ENCODE measurements at regions not wholly inside any gene's neighbourhood (a gene's known extent, or its start where the extent isn't known, plus 50 kb on each side); places are given as distances from the start of the nearest gene placed in this dataset.

DNA sequence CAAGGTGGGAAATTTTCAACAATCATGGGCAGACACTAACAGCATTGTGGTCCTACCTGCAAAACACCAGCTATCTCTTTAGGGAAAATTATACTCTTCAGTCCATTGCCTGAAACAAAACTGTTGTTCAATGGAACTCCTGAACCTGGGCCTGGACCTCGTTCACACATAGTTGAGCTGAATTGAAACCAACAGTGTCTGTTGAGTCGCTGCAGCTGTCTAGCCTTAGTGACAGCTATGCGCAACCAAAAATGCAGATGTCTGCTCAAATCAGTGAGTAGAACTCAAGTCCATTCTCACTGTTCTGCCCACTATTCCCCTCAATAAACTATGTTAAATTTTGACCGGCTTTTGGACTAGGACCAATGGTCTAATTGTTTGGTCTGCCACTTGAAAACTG is 286.2 kb downstream of the TFAP2A start:
- Histone ChIP-seq H3K27ac (ENCODE audit: low read length) (no peak overlapping the region), H3K36me3 (ENCODE audit: control insufficient read depth, insufficient read depth, low read length) (no peaks in the 10 kb centered on the region), H3K4me1 (ENCODE audit: control insufficient read depth, insufficient read depth, low read length) (no peaks in the 10 kb centered on the region), H3K4me3 (ENCODE audit: low read length) (no peak overlapping the region), H3K27me3 (ENCODE audit: control insufficient read depth, insufficient read depth, low read length) (no peaks in the 10 kb centered on the region), H3K9me3 (ENCODE audit: control insufficient read depth, low read depth, low read length) (no peaks in the 10 kb centered on the region)
- DNase-seq = no peak
- no CpG with 5 or more reads among the region's 4 CpGs for WGBS (ENCODE audit: insufficient coverage, low lambda C conversion rate)

DNA sequence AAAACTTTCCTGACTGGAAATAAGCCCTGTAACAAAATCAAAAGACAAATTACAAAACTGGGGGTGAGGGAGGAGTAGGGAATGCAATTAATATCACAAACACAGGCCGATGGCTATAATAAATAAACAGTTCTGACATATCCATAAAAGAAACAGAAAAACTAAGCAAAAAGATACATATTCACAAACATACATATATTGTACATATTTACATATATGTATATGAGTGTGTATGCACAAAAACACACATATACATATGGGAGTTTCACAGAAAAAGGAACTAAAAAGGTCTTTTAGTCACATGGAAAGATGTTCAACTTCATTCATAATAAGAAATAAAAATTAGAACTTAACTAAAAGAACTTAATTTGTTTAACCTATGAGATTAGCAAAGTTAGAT is 292.7 kb downstream of the TFAP2A start:
- no peak overlapping the region for H3K4me3 ChIP-seq (ENCODE audit: low read length)
- no peaks in the 10 kb centered on the region for H3K27me3 ChIP-seq (ENCODE audit: control insufficient read depth, insufficient read depth, low read length)
- 50% methylated on average over 1 of the region's 1 CpG for WGBS (ENCODE audit: insufficient coverage, low lambda C conversion rate)
- H3K36me3 ChIP-seq (ENCODE audit: control insufficient read depth, insufficient read depth, low read length) = no peaks in the 10 kb centered on the region
- H3K9me3 ChIP-seq (ENCODE audit: control insufficient read depth, low read depth, low read length) = no peaks in the 10 kb centered on the region
- H3K4me1 ChIP-seq (ENCODE audit: control insufficient read depth, insufficient read depth, low read length) = no peaks in the 10 kb centered on the region
- H3K27ac ChIP-seq (ENCODE audit: low read length) = no peak overlapping the region
- DNase-seq = no peak

GRCh38 chr6:10112871-10113549 is 301.9 kb downstream of the TFAP2A start:
- 20% methylated on average over 1 of the region's 28 CpGs for WGBS (ENCODE audit: insufficient coverage, low lambda C conversion rate)
- Histone ChIP-seq H3K27me3 (ENCODE audit: control insufficient read depth, insufficient read depth, low read length) (peaks cover 21% of the 10 kb centered on the region), H3K4me1 (ENCODE audit: control insufficient read depth, insufficient read depth, low read length) (no peaks in the 10 kb centered on the region), H3K27ac (ENCODE audit: low read length) (no peak overlapping the region), H3K36me3 (ENCODE audit: control insufficient read depth, insufficient read depth, low read length) (no peaks in the 10 kb centered on the region), H3K9me3 (ENCODE audit: control insufficient read depth, low read depth, low read length) (no peaks in the 10 kb centered on the region), H3K4me3 (ENCODE audit: low read length) (no peak overlapping the region)
- no peak for DNase-seq

DNA sequence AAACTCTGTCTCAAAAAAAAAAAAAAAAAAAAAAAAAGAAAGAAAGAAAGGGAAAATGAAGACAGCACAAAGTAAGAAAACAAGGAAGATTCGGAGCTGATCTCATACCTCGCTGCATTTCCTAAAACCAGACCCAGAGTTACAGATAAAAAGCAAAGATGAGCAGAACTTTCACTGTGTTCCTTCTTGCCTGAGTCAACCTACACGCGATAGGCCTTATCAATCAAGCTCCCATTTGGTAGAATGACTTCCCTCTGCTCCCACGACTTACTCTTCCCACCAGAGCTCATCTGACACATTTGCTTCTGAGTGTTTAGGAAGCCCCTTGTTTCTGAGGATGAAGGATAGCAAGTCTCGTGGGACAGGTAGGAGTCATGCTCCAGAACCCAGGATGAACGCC is 302.9 kb downstream of the TFAP2A start:
- Histone ChIP-seq H3K27me3 (ENCODE audit: control insufficient read depth, insufficient read depth, low read length) (peaks cover 21% of the 10 kb centered on the region), H3K27ac (ENCODE audit: low read length) (no peak overlapping the region), H3K36me3 (ENCODE audit: control insufficient read depth, insufficient read depth, low read length) (no peaks in the 10 kb centered on the region), H3K4me3 (ENCODE audit: low read length) (no peak overlapping the region), H3K4me1 (ENCODE audit: control insufficient read depth, insufficient read depth, low read length) (no peaks in the 10 kb centered on the region), H3K9me3 (ENCODE audit: control insufficient read depth, low read depth, low read length) (no peaks in the 10 kb centered on the region)
- WGBS (ENCODE audit: insufficient coverage, low lambda C conversion rate) = 100% methylated on average over 2 of the region's 7 CpGs
- no peak for DNase-seq

DNA sequence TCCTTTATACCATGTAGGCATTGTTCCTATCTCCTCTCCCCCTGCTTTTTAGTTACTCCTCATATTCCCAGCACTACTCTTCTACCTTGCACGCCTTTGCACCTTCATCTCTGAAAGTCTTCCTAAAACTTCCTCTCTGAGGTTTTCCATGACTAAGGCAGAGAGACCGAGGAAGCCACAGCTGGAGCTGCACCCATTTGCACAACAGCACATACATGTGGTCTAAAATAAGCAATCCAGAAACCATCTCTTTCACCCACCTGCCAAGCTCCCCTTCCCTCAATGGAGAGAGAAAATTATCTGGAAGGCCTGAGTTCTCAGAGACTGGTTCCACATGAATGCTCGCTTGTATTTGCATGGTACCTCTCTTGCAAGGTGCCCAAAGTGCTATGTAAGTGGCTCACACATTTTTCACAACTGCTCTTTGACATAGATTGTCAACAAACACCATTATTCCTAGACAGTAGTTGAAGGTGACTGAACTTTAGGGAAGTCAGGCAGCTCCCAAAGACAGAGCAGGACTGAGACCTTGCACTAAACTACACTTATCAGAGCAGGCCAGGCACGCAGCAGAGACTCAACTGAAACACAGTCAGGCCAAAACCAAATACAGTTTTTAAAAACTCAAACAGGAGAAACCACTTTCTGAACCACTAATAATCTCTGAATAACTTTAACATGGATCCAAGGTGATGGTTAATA is 313.2 kb downstream of the TFAP2A start:
- H3K36me3 ChIP-seq (ENCODE audit: control insufficient read depth, insufficient read depth, low read length) = no peaks in the 10 kb centered on the region
- no peaks in the 10 kb centered on the region for H3K27me3 ChIP-seq (ENCODE audit: control insufficient read depth, insufficient read depth, low read length)
- DNase-seq = no peak
- no peaks in the 10 kb centered on the region for H3K4me1 ChIP-seq (ENCODE audit: control insufficient read depth, insufficient read depth, low read length)
- no peaks in the 10 kb centered on the region for H3K9me3 ChIP-seq (ENCODE audit: control insufficient read depth, low read depth, low read length)
- H3K4me3 ChIP-seq (ENCODE audit: low read length) = no peak overlapping the region
- H3K27ac ChIP-seq (ENCODE audit: low read length) = no peak overlapping the region
- WGBS (ENCODE audit: insufficient coverage, low lambda C conversion rate) = 100% methylated on average over 1 of the region's 4 CpGs

GRCh38 chr6:10099529-10100140 is 315.2 kb downstream of the TFAP2A start:
- Histone ChIP-seq H3K27ac (ENCODE audit: low read length) (no peak overlapping the region), H3K4me3 (ENCODE audit: low read length) (no peak overlapping the region)

DNA sequence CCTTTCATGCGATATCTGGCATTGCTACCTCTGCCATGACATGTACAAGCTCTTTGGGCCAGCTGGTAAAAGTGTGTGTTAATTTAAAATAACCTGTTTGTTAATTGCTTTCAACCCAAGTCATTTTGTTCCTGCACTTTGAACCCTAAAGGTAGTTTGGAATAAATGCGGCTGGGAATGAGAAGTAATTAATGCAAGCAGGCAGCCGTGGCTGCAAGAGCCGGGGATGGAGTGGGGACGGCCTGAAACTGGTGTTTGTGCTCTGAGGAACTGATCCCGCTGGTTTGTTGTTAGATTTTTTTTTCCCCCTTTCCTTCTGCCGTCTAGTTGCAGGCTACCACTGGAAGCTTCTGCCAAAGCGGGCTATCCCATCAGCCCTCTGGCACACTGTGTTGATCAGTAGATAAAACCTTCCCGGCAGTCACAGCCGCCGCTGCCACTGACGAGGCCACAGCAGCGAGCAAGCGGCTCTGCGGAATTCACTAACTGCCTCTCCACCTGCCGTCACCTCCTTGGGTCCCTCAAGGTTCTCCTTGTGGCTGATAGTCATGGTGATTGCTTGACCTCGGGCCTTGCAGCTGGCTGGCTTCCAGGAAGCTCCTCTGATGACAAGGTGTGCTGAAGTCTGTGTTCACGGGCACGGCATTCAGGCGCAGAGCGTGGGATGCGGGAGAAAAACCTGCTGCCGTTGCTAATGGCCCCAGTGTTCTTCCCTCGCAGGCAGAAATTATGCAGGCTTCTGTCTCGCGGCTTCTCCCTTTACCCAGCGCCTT is 315.9 kb downstream of the TFAP2A start:
- whole genome bisulfite sequencing (ENCODE audit: insufficient coverage, low lambda C conversion rate) = no CpG with 5 or more reads among the region's 27 CpGs
- peak in 1 of 2 donors; percentile 5 for DNase-seq
- no peaks in the 10 kb centered on the region for H3K4me1 ChIP-seq (ENCODE audit: control insufficient read depth, insufficient read depth, low read length)
- no peaks in the 10 kb centered on the region for H3K27me3 ChIP-seq (ENCODE audit: control insufficient read depth, insufficient read depth, low read length)
- no peaks in the 10 kb centered on the region for H3K9me3 ChIP-seq (ENCODE audit: control insufficient read depth, low read depth, low read length)
- no peak overlapping the region for H3K4me3 ChIP-seq (ENCODE audit: low read length)
- no peaks in the 10 kb centered on the region for H3K36me3 ChIP-seq (ENCODE audit: control insufficient read depth, insufficient read depth, low read length)
- no peak overlapping the region for H3K27ac ChIP-seq (ENCODE audit: low read length)

More at GRCh38 chr6:10099529-10100140, 315.2 kb downstream of the TFAP2A start:
- H3K9me3 ChIP-seq (ENCODE audit: control insufficient read depth, low read depth, low read length) = no peaks in the 10 kb centered on the region
- DNase-seq = no peak
- H3K27me3 ChIP-seq (ENCODE audit: control insufficient read depth, insufficient read depth, low read length) = no peaks in the 10 kb centered on the region
- 51% methylated on average over 2 of the region's 9 CpGs for WGBS (ENCODE audit: insufficient coverage, low lambda C conversion rate)
- H3K36me3 ChIP-seq (ENCODE audit: control insufficient read depth, insufficient read depth, low read length) = no peaks in the 10 kb centered on the region
- H3K4me1 ChIP-seq (ENCODE audit: control insufficient read depth, insufficient read depth, low read length) = no peaks in the 10 kb centered on the region

DNA sequence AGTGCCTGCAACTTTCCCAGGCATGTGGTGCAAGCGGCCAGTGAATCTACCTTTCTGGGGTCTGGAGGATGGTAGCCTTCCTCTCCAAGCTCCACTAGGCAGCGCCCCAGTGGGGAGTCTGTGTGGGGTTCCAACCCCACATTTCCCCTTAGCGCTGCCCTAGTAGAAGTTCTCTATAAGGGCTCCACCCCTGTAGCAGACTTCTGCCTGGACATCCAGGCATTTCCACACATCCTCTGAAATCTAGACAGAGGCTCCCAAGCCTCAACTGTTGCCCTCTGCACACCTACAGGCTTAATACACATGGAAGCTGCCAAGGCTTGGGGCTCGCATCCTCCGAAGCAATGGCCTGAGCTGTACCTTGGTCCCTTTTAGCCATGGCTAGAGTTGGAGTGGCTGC is 321.6 kb downstream of the TFAP2A start:
- no peak overlapping the region for H3K27ac ChIP-seq (ENCODE audit: low read length)
- no peaks in the 10 kb centered on the region for H3K36me3 ChIP-seq (ENCODE audit: control insufficient read depth, insufficient read depth, low read length)
- H3K4me1 ChIP-seq (ENCODE audit: control insufficient read depth, insufficient read depth, low read length) = no peaks in the 10 kb centered on the region
- WGBS (ENCODE audit: insufficient coverage, low lambda C conversion rate) = no CpG with 5 or more reads among the region's 5 CpGs
- no peak for DNase-seq
- H3K9me3 ChIP-seq (ENCODE audit: control insufficient read depth, low read depth, low read length) = peaks cover 3% of the 10 kb centered on the region
- no peaks in the 10 kb centered on the region for H3K27me3 ChIP-seq (ENCODE audit: control insufficient read depth, insufficient read depth, low read length)
- no peak overlapping the region for H3K4me3 ChIP-seq (ENCODE audit: low read length)

GRCh38 chr6:10084111-10084986 is 330.5 kb downstream of the TFAP2A start:
- Histone ChIP-seq H3K4me1 (ENCODE audit: control insufficient read depth, insufficient read depth, low read length) (no peaks in the 10 kb centered on the region), H3K4me3 (ENCODE audit: low read length) (no peak overlapping the region), H3K27ac (ENCODE audit: low read length) (no peak overlapping the region), H3K27me3 (ENCODE audit: control insufficient read depth, insufficient read depth, low read length) (no peaks in the 10 kb centered on the region), H3K36me3 (ENCODE audit: control insufficient read depth, insufficient read depth, low read length) (no peaks in the 10 kb centered on the region), H3K9me3 (ENCODE audit: control insufficient read depth, low read depth, low read length) (no peaks in the 10 kb centered on the region)
- DNase-seq = no peak
- WGBS (ENCODE audit: insufficient coverage, low lambda C conversion rate) = no CpG with 5 or more reads among the region's 14 CpGs
